GM12878 (cell line): ENCODE measurements at regions not wholly inside any gene's neighbourhood (a gene's known extent, or its start where the extent isn't known, plus 50 kb on each side); places are given as distances from the start of the nearest gene placed in this dataset.

Experiments used
- ATAC-seq: fragments of 200-7000 bp; cut with Tn5 transposase; 3 replicates; pipeline ENCODE4 v1.9.1; 2020; ENCODE audit warnings: mild to moderate bottlenecking, moderate library complexity
- BruUV-seq: library from RNA; stranded (reverse); fragments of 400-500 nt; replicated peaks from 2 replicates; lab custom pipeline; 2021; lab: Mats Ljungman, UMichigan
- CTCF ChIA-PET: fragments of 300-600 bp; sonication (Branson Sonifier 250); formaldehyde crosslinking; extraction: SDS; loops from one replicate; lab custom pipeline; 2021; ENCODE audit warnings: inconsistent platforms; lab: Yijun Ruan, JAX
- POLR2A ChIA-PET: fragments of 350-600 bp; formaldehyde crosslinking; extraction: SDS; loops from one replicate; lab custom pipeline; 2021; ENCODE audit warnings: inconsistent platforms; lab: Charles Lee
- RAD21 ChIA-PET: fragments of 300-600 bp; sonication (Branson Sonifier 250); formaldehyde crosslinking; loops from one replicate; lab custom pipeline; 2023; ENCODE audit warnings: antibody characterized with exemption; ENCODE audit not compliant: unreplicated experiment; lab: Charles Lee
- SMC1A ChIA-PET: fragments of 300-600 bp; sonication (Branson Sonifier 250); formaldehyde crosslinking; loops from one replicate; lab custom pipeline; 2023; ENCODE audit not compliant: unreplicated experiment, uncharacterized antibody; lab: Charles Lee
- DNase-seq: peaks from one replicate; pipeline ENCODE4 v3.0.0-alpha.2; 2011; ENCODE audit warnings: low read depth, low spot score
- FAIRE-seq: peaks from 3 replicates; lab custom pipeline; 2011; peaks lifted over from hg19 to GRCh38; lab: Jason Lieb, UNC
- H2AFZ ChIP-seq: 2 replicates; pipeline ENCODE4 v1.6.0; 2011; ENCODE audit warnings: low read depth, low read length, control low read depth; ENCODE audit not compliant: control insufficient read depth
- H3K27ac ChIP-seq: 2 replicates; pipeline ENCODE4 v1.5.1; 2011; ENCODE audit warnings: control low read depth; ENCODE audit not compliant: control insufficient read depth, insufficient read depth
- H3K27me3 ChIP-seq, 2 experiments: replicated peaks in 1 of 2; 2 replicates each; pipeline versions ENCODE4 v1.6.0 to v1.6.1; 2011; ENCODE audit warnings: low read length in 1 of 2; ENCODE audit not compliant: control insufficient read depth in 2 of 2, insufficient read depth in 2 of 2
- H3K36me3 ChIP-seq, 2 experiments: 2 replicates each; pipeline ENCODE4 v1.5.1; 2011; ENCODE audit warnings: low read length in 1 of 2; ENCODE audit not compliant: control insufficient read depth in 2 of 2, insufficient read depth in 2 of 2
- H3K4me1 ChIP-seq: 2 replicates; pipeline ENCODE4 v1.6.1; 2011; ENCODE audit warnings: mild to moderate bottlenecking, low read length, moderate library complexity, mixed read lengths; ENCODE audit not compliant: control insufficient read depth, insufficient read depth
- H3K4me2 ChIP-seq: 2 replicates; pipeline ENCODE4 v1.6.0; 2011; ENCODE audit warnings: control low read depth; ENCODE audit not compliant: control insufficient read depth, insufficient read depth
- H3K4me3 ChIP-seq: fragments of 200-600 bp; sonication (generic); 2 replicates; pipeline ENCODE4 v1.5.1; 2016
- H3K79me2 ChIP-seq: 2 replicates; pipeline ENCODE4 v1.6.0; 2011; ENCODE audit warnings: low read length; ENCODE audit not compliant: control insufficient read depth, insufficient read depth
- H3K9ac ChIP-seq: 2 replicates; pipeline ENCODE4 v1.8.0; 2011; ENCODE audit warnings: low read length, control low read depth, mixed read lengths; ENCODE audit not compliant: control insufficient read depth, insufficient read depth
- H3K9me3 ChIP-seq: replicated peaks from 3 replicates; pipeline ENCODE4 v1.5.1; 2011; ENCODE audit warnings: mild to moderate bottlenecking, low read length; ENCODE audit not compliant: control insufficient read depth, insufficient read depth
- H4K20me1 ChIP-seq: 2 replicates; pipeline ENCODE4 v1.6.0; 2011; ENCODE audit not compliant: control insufficient read depth, insufficient read depth
- CHD2 ChIP-seq: IDR thresholded peaks from 2 replicates; pipeline ENCODE4 v1.6.1; 2011; ENCODE audit warnings: low read depth, low read length, improper control_type of control experiment, borderline replicate concordance
- CHD4 ChIP-seq: fragments of 200-600 bp; sonication (generic); IDR thresholded peaks from 2 replicates; pipeline ENCODE4 v1.6.1; 2016; ENCODE audit warnings: mild to moderate bottlenecking
- E2F4 ChIP-seq: IDR thresholded peaks from 2 replicates; pipeline ENCODE4 v1.6.1; 2012; ENCODE audit warnings: low read depth, low read length, improper control_type of control experiment
- FOXM1 ChIP-seq: IDR thresholded peaks from 2 replicates; pipeline ENCODE4 v1.6.1; 2012; ENCODE audit warnings: low read depth, mild to moderate bottlenecking, inconsistent platforms, low read length, moderate library complexity
- HDAC2 ChIP-seq: fragments of 200-600 bp; sonication (generic); IDR thresholded peaks from 2 replicates; pipeline ENCODE4 v1.6.1; 2017
- MYC ChIP-seq: IDR thresholded peaks from 2 replicates; pipeline ENCODE4 v1.6.1; 2011; ENCODE audit warnings: mild to moderate bottlenecking, low read length, moderate library complexity, inconsistent platforms; ENCODE audit not compliant: insufficient read depth, insufficient replicate concordance, insufficient read length, severe bottlenecking
- NFYB ChIP-seq: IDR thresholded peaks from 2 replicates; pipeline ENCODE4 v1.6.1; 2011; ENCODE audit warnings: low read depth, mild to moderate bottlenecking, low read length, improper control_type of control experiment, moderate library complexity; ENCODE audit not compliant: insufficient read depth
- NR2F1 ChIP-seq: fragments of 450-650 bp; conservative IDR thresholded peaks from 2 replicates; pipeline ENCODE4 v1.6.1; 2017; ENCODE audit warnings: mild to moderate bottlenecking
- PBX3 ChIP-seq: IDR thresholded peaks from 2 replicates; pipeline ENCODE4 v1.6.1; 2011; ENCODE audit warnings: mild to moderate bottlenecking, low read depth, low read length, moderate library complexity; ENCODE audit not compliant: insufficient replicate concordance
- POU2F2 ChIP-seq: IDR thresholded peaks from 3 replicates; pipeline ENCODE4 v1.6.1; 2011; ENCODE audit warnings: low read depth, mild to moderate bottlenecking, low read length, borderline replicate concordance
- PRDM15 ChIP-seq: fragments of 450-650 bp; formaldehyde crosslinking; IDR thresholded peaks from 2 replicates; pipeline ENCODE4 v1.4.0; 2020; ENCODE audit warnings: mild to moderate bottlenecking, moderate library complexity
- TARDBP ChIP-seq: IDR thresholded peaks from 2 replicates; pipeline ENCODE4 v1.6.1; 2016; ENCODE audit warnings: borderline replicate concordance
- TCF3 ChIP-seq: IDR thresholded peaks from 2 replicates; pipeline ENCODE4 v1.6.1; 2012; ENCODE audit warnings: low read depth, mild to moderate bottlenecking, low read length, borderline replicate concordance; ENCODE audit not compliant: insufficient read depth
- YBX1 ChIP-seq: fragments of 450-650 bp; IDR thresholded peaks from 2 replicates; pipeline ENCODE4 v1.6.1; 2016; ENCODE audit warnings: antibody characterized with exemption
- ZBED1 ChIP-seq: IDR thresholded peaks from 2 replicates; pipeline ENCODE4 v1.6.1; 2016; ENCODE audit warnings: borderline replicate concordance
- ZSCAN29 ChIP-seq: fragments of 450-650 bp; IDR thresholded peaks from 2 replicates; pipeline ENCODE4 v1.6.1; 2017; ENCODE audit warnings: mild to moderate bottlenecking, moderate library complexity
- ZZZ3 ChIP-seq: IDR thresholded peaks from 2 replicates; pipeline ENCODE4 v1.6.1; 2011; ENCODE audit warnings: low read depth; ENCODE audit not compliant: control insufficient read depth, insufficient read length
- WGBS: methylation state at CpG from one replicate; pipeline ENCODE4 v1.1.6; 2016; ENCODE audit warnings: low lambda C conversion rate; ENCODE audit not compliant: insufficient replicate concordance, insufficient coverage; ENCODE audit errors: missing lambda C conversion rate; 5-methylcytosine and 5-hydroxymethylcytosine counted together
- in situ Hi-C: fragments of 300-500 bp; cut with MboI; formaldehyde crosslinking; loops from 9 replicates; pipeline ENCODE4 v1.14.3; 2018; ENCODE audit warnings: mixed read lengths
- intact Hi-C: fragments of 100-400 bp; cut with micrococcal nuclease; formaldehyde crosslinking; loops from one replicate; pipeline ENCODE4 v1.14.2; 2022; ENCODE audit not compliant: unreplicated experiment

GRCh38 chr16:54454616-54455015 is 168.0 kb upstream of the IRX3 start:
- Histone ChIP-seq H3K27me3 (no peaks in the 10 kb centered on the region), H3K27ac (no peak overlapping the region), H3K79me2 (no peaks in the 10 kb centered on the region), H3K4me2 (no peak overlapping the region), H3K4me1 (no peaks in the 10 kb centered on the region), H3K4me3 (no peak overlapping the region), H3K36me3 (no peaks in the 10 kb centered on the region), H3K9me3 (no peaks in the 10 kb centered on the region), H2AFZ (no peak overlapping the region), H3K9ac (no peak overlapping the region), H4K20me1 (no peaks in the 10 kb centered on the region)
- in situ Hi-C loops: no loop called here
- ChIA-PET SMC1A (no interaction called here), POLR2A (no interaction called here), CTCF (interaction anchor here (0.6 kb wide), 1 partner anchor 45 kb away, joined by 4 read pairs; no protein-coding TSS in a partner anchor), RAD21 (no interaction called here)
- intact Hi-C loops: no loop called here
- TF ChIP-seq E2F4: no peak
- no peak for TF ChIP-seq ZZZ3
- TF ChIP-seq TCF3: no peak
- TF ChIP-seq CHD2: no peak
- TF ChIP-seq HDAC2: no peak
- TF ChIP-seq PRDM15 (CRISPR knock-in tag): no peak
- no peak for TF ChIP-seq POU2F2
- no peak for TF ChIP-seq MYC
- no peak for TF ChIP-seq CHD4
- TF ChIP-seq NFYB: no peak
- TF ChIP-seq YBX1: no peak
- TF ChIP-seq PBX3: no peak
- TF ChIP-seq ZSCAN29: no peak
- TF ChIP-seq TARDBP: no peak
- TF ChIP-seq NR2F1: no peak
- TF ChIP-seq FOXM1: no peak
- TF ChIP-seq ZBED1: no peak
- BruUV-seq: no TSS peak
- DNase-seq: no peak
- no peak for FAIRE-seq
- ATAC-seq: no peak
- 10% methylated on average over 6 of the region's 8 CpGs for WGBS
